HEK293 (cell line): ENCODE measurements at regions not wholly inside any gene's neighbourhood (a gene's known extent, or its start where the extent isn't known, plus 50 kb on each side); places are given as distances from the start of the nearest gene placed in this dataset.

Source experiments
- CTCF ChIA-PET: fragments of 350-600 bp; formaldehyde crosslinking; extraction: SDS; loops from one replicate; lab custom pipeline; 2021; ENCODE audit warnings: antibody characterized with exemption; lab: Yijun Ruan, JAX
- POLR2A ChIA-PET: fragments of 300-600 bp; formaldehyde crosslinking; extraction: SDS; loops from one replicate; lab custom pipeline; 2020; ENCODE audit warnings: antibody characterized with exemption, inconsistent platforms; lab: Yijun Ruan, JAX
- H3K27ac ChIP-seq: fragments of 200-500 bp; sonication (Bioruptor generic); 2 replicates; pipeline ENCODE4 v1.5.1; 2014; ENCODE audit warnings: low read depth, low read length, control low read depth, inconsistent platforms; ENCODE audit errors: extremely low read depth
- H3K36me3 ChIP-seq, 2 experiments: fragments of 200-500 bp in 1 of 2; sonication (Bioruptor generic) in 1 of 2; 1 replicate in 1 of 2; 2 replicates in 1 of 2; pipeline ENCODE4 v1.5.1; 2014 to 2017; ENCODE audit warnings: inconsistent platforms in 2 of 2, low read length in 2 of 2; ENCODE audit not compliant: control insufficient read depth in 2 of 2, insufficient read depth in 1 of 2
- H3K4me1 ChIP-seq: fragments of 200-500 bp; sonication (Bioruptor generic); 2 replicates; pipeline ENCODE4 v1.5.1; 2014; ENCODE audit warnings: mild to moderate bottlenecking, low read length, inconsistent platforms; ENCODE audit not compliant: control insufficient read depth, insufficient read depth
- H3K4me3 ChIP-seq: 2 replicates; pipeline ENCODE4 v1.5.1; 2011; ENCODE audit warnings: low read depth, mild to moderate bottlenecking, control low read depth, low read length, moderate library complexity
- H3K9me3 ChIP-seq: fragments of 200-500 bp; sonication (Bioruptor generic); 2 replicates; pipeline ENCODE4 v1.5.1; 2014; ENCODE audit warnings: low read depth, low read length, inconsistent platforms; ENCODE audit not compliant: control insufficient read depth, insufficient read depth
- KLF8 ChIP-seq: fragments of 450-650 bp; formaldehyde crosslinking; IDR thresholded peaks from 2 replicates; pipeline ENCODE4 v1.5.1; 2016; ENCODE audit warnings: missing biosample characterization, missing genetic modification characterization
- MEIS1 ChIP-seq: sonication (generic); formaldehyde crosslinking; IDR thresholded peaks from 2 replicates; pipeline ENCODE4 v1.8.1; 2022; ENCODE audit warnings: missing genetic modification reagents, mild to moderate bottlenecking, borderline replicate concordance
- OVOL3 ChIP-seq: fragments of 450-650 bp; formaldehyde crosslinking; IDR thresholded peaks from 2 replicates; pipeline ENCODE4 v1.5.1; 2016; ENCODE audit warnings: missing biosample characterization, missing genetic modification characterization
- ZNF10 ChIP-seq: fragments of 450-650 bp; formaldehyde crosslinking; IDR thresholded peaks from 2 replicates; pipeline ENCODE4 v1.5.1; 2017; ENCODE audit warnings: missing biosample characterization, missing genetic modification characterization
- ZNF133 ChIP-seq: fragments of 450-650 bp; formaldehyde crosslinking; IDR thresholded peaks from 2 replicates; pipeline ENCODE4 v1.5.1; 2016; ENCODE audit warnings: missing biosample characterization, missing genetic modification characterization
- ZNF266 ChIP-seq: fragments of 450-650 bp; formaldehyde crosslinking; IDR thresholded peaks from 2 replicates; pipeline ENCODE4 v1.5.1; 2016; ENCODE audit warnings: missing biosample characterization, missing genetic modification characterization, low read depth
- ZNF302 ChIP-seq: fragments of 450-650 bp; formaldehyde crosslinking; IDR thresholded peaks from 2 replicates; pipeline ENCODE4 v1.5.1; 2016; ENCODE audit warnings: missing biosample characterization, missing genetic modification characterization, low read depth
- ZNF473 ChIP-seq: fragments of 450-650 bp; formaldehyde crosslinking; IDR thresholded peaks from 2 replicates; pipeline ENCODE4 v1.5.1; 2017; ENCODE audit warnings: missing biosample characterization, missing genetic modification characterization
- ZNF48 ChIP-seq: fragments of 450-650 bp; formaldehyde crosslinking; IDR thresholded peaks from 2 replicates; pipeline ENCODE4 v1.5.1; 2016; ENCODE audit warnings: missing biosample characterization, missing genetic modification characterization
- ZNF514 ChIP-seq: fragments of 450-650 bp; formaldehyde crosslinking; IDR thresholded peaks from 2 replicates; pipeline ENCODE4 v1.5.1; 2016; ENCODE audit warnings: missing biosample characterization, missing genetic modification characterization
- ZNF521 ChIP-seq: fragments of 450-650 bp; formaldehyde crosslinking; IDR thresholded peaks from 2 replicates; pipeline ENCODE4 v1.5.1; 2017; ENCODE audit warnings: missing biosample characterization, mild to moderate bottlenecking, missing genetic modification characterization
- ZNF660 ChIP-seq: fragments of 450-650 bp; IDR thresholded peaks from 2 replicates; pipeline ENCODE4 v1.5.1; 2018; ENCODE audit warnings: missing biosample characterization, mild to moderate bottlenecking, missing genetic modification characterization
- ZNF670 ChIP-seq: fragments of 450-650 bp; formaldehyde crosslinking; IDR thresholded peaks from 2 replicates; pipeline ENCODE4 v1.5.1; 2016; ENCODE audit warnings: missing biosample characterization, missing genetic modification characterization, low read depth
- ZNF791 ChIP-seq: fragments of 450-650 bp; formaldehyde crosslinking; IDR thresholded peaks from 2 replicates; pipeline ENCODE4 v1.5.1; 2016; ENCODE audit warnings: missing biosample characterization, missing genetic modification characterization
- TF ChIP-seq, protein P1 (sequence below): fragments of 450-650 bp; formaldehyde crosslinking; IDR thresholded peaks from 2 replicates; pipeline ENCODE4 v1.5.1; 2017; ENCODE audit warnings: missing biosample characterization, missing genetic modification characterization
- TF ChIP-seq, protein P2 (sequence below): fragments of 450-650 bp; formaldehyde crosslinking; IDR thresholded peaks from 2 replicates; pipeline ENCODE4 v1.5.1; 2017; ENCODE audit warnings: missing biosample characterization, missing genetic modification characterization
- TF ChIP-seq, protein P3 (sequence below): fragments of 450-650 bp; formaldehyde crosslinking; IDR thresholded peaks from 2 replicates; pipeline ENCODE4 v1.5.0; 2017; ENCODE audit warnings: missing biosample characterization, missing genetic modification characterization, borderline replicate concordance
- TF ChIP-seq, protein P4 (sequence below): fragments of 450-650 bp; formaldehyde crosslinking; IDR thresholded peaks from 2 replicates; pipeline ENCODE4 v1.5.1; 2016; ENCODE audit warnings: missing biosample characterization, missing genetic modification characterization
- TF ChIP-seq, protein P5 (sequence below): fragments of 450-650 bp; formaldehyde crosslinking; IDR thresholded peaks from 2 replicates; pipeline ENCODE4 v1.5.1; 2016; ENCODE audit warnings: missing biosample characterization, missing genetic modification characterization, borderline replicate concordance
- TF ChIP-seq, protein P6 (sequence below): fragments of 450-650 bp; formaldehyde crosslinking; IDR thresholded peaks from 2 replicates; pipeline ENCODE4 v1.5.1; 2016; ENCODE audit warnings: missing biosample characterization, missing genetic modification characterization
- TF ChIP-seq, protein P7 (sequence below): fragments of 450-650 bp; formaldehyde crosslinking; IDR thresholded peaks from 2 replicates; pipeline ENCODE4 v1.5.1; 2016; ENCODE audit warnings: missing biosample characterization, missing genetic modification characterization
- TF ChIP-seq, protein P8 (sequence below): fragments of 450-650 bp; formaldehyde crosslinking; IDR thresholded peaks from 2 replicates; pipeline ENCODE4 v1.5.1; 2016; ENCODE audit warnings: missing biosample characterization, missing genetic modification characterization

DNA sequence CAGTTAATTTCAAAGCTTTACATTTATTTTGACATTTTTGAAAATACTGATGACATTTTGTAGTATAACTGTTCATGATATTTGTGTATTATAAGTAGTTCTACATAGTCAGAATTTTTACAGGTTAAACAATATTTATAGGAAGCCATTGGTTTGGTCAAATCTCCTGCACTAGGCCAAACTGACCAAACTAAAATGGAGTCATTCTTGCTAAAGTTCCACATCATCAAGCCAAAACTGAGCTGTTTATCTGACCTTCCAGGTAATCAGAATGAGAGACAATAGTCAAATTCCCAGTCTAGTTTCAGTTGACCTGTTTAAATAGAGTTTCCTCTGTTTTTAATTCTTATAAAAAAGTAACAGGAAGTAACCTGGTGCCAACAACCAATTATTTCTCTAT lies 253.3 kb upstream of the RGS18 start:
- Histone ChIP-seq H3K4me1 (no peaks in the 10 kb centered on the region), H3K36me3 (no peaks in the 10 kb centered on the region), H3K27ac (no peak overlapping the region), H3K4me3 (no peak overlapping the region), H3K9me3 (no peaks in the 10 kb centered on the region)
- POLR2A ChIA-PET = no interaction called here
- CTCF ChIA-PET = interaction anchor here (0.6 kb wide), 1 partner anchor 117 kb away, joined by 3 read pairs; no protein-coding TSS in a partner anchor
- TF ChIP-seq, protein P1, sequence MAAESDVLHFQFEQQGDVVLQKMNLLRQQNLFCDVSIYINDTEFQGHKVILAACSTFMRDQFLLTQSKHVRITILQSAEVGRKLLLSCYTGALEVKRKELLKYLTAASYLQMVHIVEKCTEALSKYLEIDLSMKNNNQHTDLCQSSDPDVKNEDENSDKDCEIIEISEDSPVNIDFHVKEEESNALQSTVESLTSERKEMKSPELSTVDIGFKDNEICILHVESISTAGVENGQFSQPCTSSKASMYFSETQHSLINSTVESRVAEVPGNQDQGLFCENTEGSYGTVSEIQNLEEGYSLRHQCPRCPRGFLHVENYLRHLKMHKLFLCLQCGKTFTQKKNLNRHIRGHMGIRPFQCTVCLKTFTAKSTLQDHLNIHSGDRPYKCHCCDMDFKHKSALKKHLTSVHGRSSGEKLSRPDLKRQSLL = no peak
- TF ChIP-seq ZNF302 (tag by site-specific recombination) = no peak
- TF ChIP-seq ZNF791 (tag by site-specific recombination) = no peak
- TF ChIP-seq, protein P2, sequence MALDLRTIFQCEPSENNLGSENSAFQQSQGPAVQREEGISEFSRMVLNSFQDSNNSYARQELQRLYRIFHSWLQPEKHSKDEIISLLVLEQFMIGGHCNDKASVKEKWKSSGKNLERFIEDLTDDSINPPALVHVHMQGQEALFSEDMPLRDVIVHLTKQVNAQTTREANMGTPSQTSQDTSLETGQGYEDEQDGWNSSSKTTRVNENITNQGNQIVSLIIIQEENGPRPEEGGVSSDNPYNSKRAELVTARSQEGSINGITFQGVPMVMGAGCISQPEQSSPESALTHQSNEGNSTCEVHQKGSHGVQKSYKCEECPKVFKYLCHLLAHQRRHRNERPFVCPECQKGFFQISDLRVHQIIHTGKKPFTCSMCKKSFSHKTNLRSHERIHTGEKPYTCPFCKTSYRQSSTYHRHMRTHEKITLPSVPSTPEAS (tag by site-specific recombination) = no peak
- TF ChIP-seq, protein P3, sequence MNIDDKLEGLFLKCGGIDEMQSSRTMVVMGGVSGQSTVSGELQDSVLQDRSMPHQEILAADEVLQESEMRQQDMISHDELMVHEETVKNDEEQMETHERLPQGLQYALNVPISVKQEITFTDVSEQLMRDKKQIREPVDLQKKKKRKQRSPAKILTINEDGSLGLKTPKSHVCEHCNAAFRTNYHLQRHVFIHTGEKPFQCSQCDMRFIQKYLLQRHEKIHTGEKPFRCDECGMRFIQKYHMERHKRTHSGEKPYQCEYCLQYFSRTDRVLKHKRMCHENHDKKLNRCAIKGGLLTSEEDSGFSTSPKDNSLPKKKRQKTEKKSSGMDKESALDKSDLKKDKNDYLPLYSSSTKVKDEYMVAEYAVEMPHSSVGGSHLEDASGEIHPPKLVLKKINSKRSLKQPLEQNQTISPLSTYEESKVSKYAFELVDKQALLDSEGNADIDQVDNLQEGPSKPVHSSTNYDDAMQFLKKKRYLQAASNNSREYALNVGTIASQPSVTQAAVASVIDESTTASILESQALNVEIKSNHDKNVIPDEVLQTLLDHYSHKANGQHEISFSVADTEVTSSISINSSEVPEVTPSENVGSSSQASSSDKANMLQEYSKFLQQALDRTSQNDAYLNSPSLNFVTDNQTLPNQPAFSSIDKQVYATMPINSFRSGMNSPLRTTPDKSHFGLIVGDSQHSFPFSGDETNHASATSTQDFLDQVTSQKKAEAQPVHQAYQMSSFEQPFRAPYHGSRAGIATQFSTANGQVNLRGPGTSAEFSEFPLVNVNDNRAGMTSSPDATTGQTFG (tag by site-specific recombination) = no peak
- no peak for TF ChIP-seq ZNF660 (tag by site-specific recombination)
- TF ChIP-seq MEIS1 (CRISPR knock-in tag) = no peak
- no peak for TF ChIP-seq ZNF10
- TF ChIP-seq ZNF670 (tag by site-specific recombination) = no peak
- TF ChIP-seq ZNF521 (tag by site-specific recombination) = no peak
- TF ChIP-seq, protein P4, sequence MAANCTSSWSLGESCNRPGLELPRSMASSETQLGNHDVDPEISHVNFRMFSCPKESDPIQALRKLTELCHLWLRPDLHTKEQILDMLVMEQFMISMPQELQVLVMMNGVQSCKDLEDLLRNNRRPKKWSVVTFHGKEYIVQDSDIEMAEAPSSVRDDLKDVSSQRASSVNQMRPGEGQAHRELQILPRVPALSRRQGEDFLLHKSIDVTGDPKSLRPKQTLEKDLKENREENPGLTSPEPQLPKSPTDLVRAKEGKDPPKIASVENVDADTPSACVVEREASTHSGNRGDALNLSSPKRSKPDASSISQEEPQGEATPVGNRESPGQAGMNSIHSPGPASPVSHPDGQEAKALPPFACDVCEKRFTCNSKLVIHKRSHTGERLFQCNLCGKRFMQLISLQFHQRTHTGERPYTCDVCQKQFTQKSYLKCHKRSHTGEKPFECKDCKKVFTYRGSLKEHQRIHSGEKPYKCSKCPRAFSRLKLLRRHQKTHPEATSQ = no peak
- TF ChIP-seq, protein P5, sequence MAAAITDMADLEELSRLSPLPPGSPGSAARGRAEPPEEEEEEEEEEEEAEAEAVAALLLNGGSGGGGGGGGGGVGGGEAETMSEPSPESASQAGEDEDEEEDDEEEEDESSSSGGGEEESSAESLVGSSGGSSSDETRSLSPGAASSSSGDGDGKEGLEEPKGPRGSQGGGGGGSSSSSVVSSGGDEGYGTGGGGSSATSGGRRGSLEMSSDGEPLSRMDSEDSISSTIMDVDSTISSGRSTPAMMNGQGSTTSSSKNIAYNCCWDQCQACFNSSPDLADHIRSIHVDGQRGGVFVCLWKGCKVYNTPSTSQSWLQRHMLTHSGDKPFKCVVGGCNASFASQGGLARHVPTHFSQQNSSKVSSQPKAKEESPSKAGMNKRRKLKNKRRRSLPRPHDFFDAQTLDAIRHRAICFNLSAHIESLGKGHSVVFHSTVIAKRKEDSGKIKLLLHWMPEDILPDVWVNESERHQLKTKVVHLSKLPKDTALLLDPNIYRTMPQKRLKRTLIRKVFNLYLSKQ = no peak
- no peak for TF ChIP-seq ZNF514 (tag by site-specific recombination)
- no peak for TF ChIP-seq ZNF266 (tag by site-specific recombination)
- no peak for TF ChIP-seq ZNF133 (tag by site-specific recombination)
- TF ChIP-seq, protein P6, sequence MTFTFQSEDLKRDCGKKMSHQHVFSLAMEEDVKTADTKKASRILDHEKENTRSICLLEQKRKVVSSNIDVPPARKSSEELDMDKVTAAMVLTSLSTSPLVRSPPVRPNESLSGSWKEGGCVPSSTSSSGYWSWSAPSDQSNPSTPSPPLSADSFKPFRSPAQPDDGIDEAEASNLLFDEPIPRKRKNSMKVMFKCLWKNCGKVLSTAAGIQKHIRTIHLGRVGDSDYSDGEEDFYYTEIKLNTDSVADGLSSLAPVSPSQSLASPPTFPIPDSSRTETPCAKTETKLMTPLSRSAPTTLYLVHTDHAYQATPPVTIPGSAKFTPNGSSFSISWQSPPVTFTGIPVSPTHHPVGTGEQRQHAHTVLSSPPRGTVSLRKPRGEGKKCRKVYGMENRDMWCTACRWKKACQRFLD = no peak

DNA sequence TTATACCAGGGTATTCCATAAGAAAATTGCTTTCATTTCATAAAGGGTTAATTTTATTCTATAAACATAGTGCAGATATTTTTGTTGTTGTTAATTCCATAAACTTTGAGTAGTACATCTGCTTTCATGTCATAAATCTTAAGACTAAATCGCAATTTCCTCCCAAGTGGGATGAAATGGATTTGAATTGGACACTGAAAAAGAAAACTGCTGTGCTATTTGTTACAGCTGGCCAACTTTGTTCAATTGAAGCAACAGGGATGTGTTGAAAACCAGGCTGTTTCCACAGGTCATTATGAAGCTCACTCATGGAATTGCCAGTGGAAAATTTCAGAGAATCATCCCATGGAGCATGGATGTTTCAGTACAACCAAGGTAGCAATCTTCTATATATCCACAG lies 252.5 kb upstream of the RGS18 start:
- H3K4me1 ChIP-seq = no peaks in the 10 kb centered on the region
- no peaks in the 10 kb centered on the region for H3K9me3 ChIP-seq
- H3K36me3 ChIP-seq = no peaks in the 10 kb centered on the region
- H3K27ac ChIP-seq = no peak overlapping the region
- ChIA-PET POLR2A (no interaction called here), CTCF (no interaction called here)
- no peak overlapping the region for H3K4me3 ChIP-seq
- TF ChIP-seq ZNF48 (tag by site-specific recombination) (no peak), OVOL3 (tag by site-specific recombination) (no peak), ZNF473 (tag by site-specific recombination) (no peak), KLF8 (tag by site-specific recombination) (no peak), MEIS1 (CRISPR knock-in tag) (no peak)
- TF ChIP-seq, protein P7, sequence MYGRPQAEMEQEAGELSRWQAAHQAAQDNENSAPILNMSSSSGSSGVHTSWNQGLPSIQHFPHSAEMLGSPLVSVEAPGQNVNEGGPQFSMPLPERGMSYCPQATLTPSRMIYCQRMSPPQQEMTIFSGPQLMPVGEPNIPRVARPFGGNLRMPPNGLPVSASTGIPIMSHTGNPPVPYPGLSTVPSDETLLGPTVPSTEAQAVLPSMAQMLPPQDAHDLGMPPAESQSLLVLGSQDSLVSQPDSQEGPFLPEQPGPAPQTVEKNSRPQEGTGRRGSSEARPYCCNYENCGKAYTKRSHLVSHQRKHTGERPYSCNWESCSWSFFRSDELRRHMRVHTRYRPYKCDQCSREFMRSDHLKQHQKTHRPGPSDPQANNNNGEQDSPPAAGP (tag by site-specific recombination) = no peak
- TF ChIP-seq, protein P4 = no peak
- TF ChIP-seq, protein P8, sequence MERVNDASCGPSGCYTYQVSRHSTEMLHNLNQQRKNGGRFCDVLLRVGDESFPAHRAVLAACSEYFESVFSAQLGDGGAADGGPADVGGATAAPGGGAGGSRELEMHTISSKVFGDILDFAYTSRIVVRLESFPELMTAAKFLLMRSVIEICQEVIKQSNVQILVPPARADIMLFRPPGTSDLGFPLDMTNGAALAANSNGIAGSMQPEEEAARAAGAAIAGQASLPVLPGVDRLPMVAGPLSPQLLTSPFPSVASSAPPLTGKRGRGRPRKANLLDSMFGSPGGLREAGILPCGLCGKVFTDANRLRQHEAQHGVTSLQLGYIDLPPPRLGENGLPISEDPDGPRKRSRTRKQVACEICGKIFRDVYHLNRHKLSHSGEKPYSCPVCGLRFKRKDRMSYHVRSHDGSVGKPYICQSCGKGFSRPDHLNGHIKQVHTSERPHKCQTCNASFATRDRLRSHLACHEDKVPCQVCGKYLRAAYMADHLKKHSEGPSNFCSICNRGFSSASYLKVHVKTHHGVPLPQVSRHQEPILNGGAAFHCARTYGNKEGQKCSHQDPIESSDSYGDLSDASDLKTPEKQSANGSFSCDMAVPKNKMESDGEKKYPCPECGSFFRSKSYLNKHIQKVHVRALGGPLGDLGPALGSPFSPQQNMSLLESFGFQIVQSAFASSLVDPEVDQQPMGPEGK (tag by site-specific recombination) = no peak
